Fibroblast of lung (primary cell): ENCODE measurements at regions not wholly inside any gene's neighbourhood (a gene's known extent, or its start where the extent isn't known, plus 50 kb on each side); places are given as distances from the start of the nearest gene placed in this dataset.

Source experiments
- CTCF ChIP-seq, 2 donors: IDR thresholded peaks in 1 of 2; conservative IDR thresholded peaks in 1 of 2; 1 replicate in 1 of 2; 2 replicates in 1 of 2; pipeline ENCODE4 v1.5.1; 2011 to 2012; ENCODE audit warnings: low read length in 2 of 2, control low read depth in 1 of 2, inconsistent platforms in 1 of 2, low read depth in 1 of 2, mild to moderate bottlenecking in 1 of 2
- EZH2 ChIP-seq: IDR thresholded peaks from 2 replicates; pipeline ENCODE4 v1.5.1; 2012; ENCODE audit warnings: low read length, control low read depth, mild to moderate bottlenecking; ENCODE audit errors: missing control alignments

GRCh38 chr6:167576050-167576741 is 250.5 kb upstream of the AFDN start:
- TF ChIP-seq CTCF (conservative IDR thresholded peaks at IDR 0.05 in 1 of 2, IDR thresholded peaks at IDR 0.05 in 1 of 2; ENCODE audit: low read depth in 1 of 2, low read length in 2 of 2) (no peak), EZH2 (no peak)
